IMR-90 (cell line): ENCODE measurements at regions not wholly inside any gene's neighbourhood (a gene's known extent, or its start where the extent isn't known, plus 50 kb on each side); places are given as distances from the start of the nearest gene placed in this dataset.

Experiments used
- TF ChIP-seq, protein P1 (sequence below): fragments of 150-350 bp; IDR thresholded peaks from 2 replicates; pipeline ENCODE4 v1.6.1; 2017; ENCODE audit warnings: mild to moderate bottlenecking, antibody characterized with exemption, low read length, low read depth
- TF ChIP-seq, protein P2 (sequence below): conservative IDR thresholded peaks from 2 replicates; pipeline ENCODE4 v1.5.1; 2012; ENCODE audit warnings: mild to moderate bottlenecking, low read depth, low read length, improper control_type of control experiment

DNA sequence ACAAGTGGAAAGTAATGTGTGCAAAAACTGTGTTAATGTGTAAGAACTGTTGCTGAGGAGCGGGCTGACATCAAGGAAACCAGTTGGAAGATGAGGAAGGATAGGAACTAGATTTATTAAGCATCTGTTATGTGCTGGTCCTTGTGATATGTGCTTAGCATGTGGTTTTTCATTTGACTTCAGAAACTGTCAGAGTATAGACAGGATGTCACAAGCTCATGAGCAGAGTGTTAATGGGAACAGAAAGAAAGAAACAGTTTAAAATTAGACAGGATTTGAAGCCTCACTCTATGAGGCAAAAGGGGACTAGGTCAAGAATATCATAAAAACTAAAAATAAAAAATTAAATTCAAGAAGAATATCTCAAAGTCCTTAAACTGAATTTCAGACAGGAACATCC is 270.6 kb upstream of the DPPA4 start:
- TF ChIP-seq, protein P1, sequence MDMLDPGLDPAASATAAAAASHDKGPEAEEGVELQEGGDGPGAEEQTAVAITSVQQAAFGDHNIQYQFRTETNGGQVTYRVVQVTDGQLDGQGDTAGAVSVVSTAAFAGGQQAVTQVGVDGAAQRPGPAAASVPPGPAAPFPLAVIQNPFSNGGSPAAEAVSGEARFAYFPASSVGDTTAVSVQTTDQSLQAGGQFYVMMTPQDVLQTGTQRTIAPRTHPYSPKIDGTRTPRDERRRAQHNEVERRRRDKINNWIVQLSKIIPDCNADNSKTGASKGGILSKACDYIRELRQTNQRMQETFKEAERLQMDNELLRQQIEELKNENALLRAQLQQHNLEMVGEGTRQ = no peak
- TF ChIP-seq, protein P2, sequence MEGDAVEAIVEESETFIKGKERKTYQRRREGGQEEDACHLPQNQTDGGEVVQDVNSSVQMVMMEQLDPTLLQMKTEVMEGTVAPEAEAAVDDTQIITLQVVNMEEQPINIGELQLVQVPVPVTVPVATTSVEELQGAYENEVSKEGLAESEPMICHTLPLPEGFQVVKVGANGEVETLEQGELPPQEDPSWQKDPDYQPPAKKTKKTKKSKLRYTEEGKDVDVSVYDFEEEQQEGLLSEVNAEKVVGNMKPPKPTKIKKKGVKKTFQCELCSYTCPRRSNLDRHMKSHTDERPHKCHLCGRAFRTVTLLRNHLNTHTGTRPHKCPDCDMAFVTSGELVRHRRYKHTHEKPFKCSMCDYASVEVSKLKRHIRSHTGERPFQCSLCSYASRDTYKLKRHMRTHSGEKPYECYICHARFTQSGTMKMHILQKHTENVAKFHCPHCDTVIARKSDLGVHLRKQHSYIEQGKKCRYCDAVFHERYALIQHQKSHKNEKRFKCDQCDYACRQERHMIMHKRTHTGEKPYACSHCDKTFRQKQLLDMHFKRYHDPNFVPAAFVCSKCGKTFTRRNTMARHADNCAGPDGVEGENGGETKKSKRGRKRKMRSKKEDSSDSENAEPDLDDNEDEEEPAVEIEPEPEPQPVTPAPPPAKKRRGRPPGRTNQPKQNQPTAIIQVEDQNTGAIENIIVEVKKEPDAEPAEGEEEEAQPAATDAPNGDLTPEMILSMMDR = no peak
